ENCODE measurements at regions not wholly inside any gene's neighbourhood (a gene's known extent, or its start where the extent isn't known, plus 50 kb on each side); places are given as distances from the start of the nearest gene placed in this dataset.
"Not testable (repeated sequence)": the region's sequence is repeated elsewhere in the genome, so short reads cannot be mapped to it uniquely, and the experiment has no call there.

DNA sequence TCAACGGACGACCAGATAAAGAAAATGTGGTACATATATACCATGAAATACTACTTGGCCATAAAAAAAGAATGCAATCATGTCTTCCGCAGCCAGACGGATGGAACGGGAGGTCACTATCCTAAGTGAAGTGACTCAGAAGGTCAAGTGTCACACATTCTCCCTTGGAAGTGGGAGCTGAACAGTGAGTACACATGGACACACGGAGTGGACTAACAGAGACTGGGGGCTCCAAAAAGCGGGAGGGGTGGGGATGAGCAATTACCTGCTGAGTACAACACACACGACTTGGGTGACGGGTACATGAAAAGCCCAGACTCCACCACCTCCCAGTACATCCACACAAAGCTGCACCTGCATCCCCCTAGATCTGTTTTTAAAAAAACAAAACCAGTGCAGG lies 62.5 kb upstream of the TNK2 start:
- TF ChIP-seq CTCF, POLR2A (IDR thresholded peaks at IDR 0.05): not testable (repeated sequence)
